ENCODE measurements at regions not wholly inside any gene's neighbourhood (a gene's known extent, or its start where the extent isn't known, plus 50 kb on each side); places are given as distances from the start of the nearest gene placed in this dataset.
"Not testable (repeated sequence)": the region's sequence is repeated elsewhere in the genome, so short reads cannot be mapped to it uniquely, and the experiment has no call there.

- no peaks in the 10 kb centered on the region for H3K27me3 ChIP-seq (ENCODE audit: low read length)
- no peak overlapping the region for H3K4me3 ChIP-seq (ENCODE audit: low read length)
- H3K4me2 ChIP-seq (ENCODE audit: low read depth, low read length, poor library complexity, severe bottlenecking), result no peak overlapping the region
- DNase-seq, result no peak
- H3K9ac ChIP-seq (ENCODE audit: low read length), result no peak overlapping the region
- H3K4me1 ChIP-seq (ENCODE audit: low read length), result no peaks in the 10 kb centered on the region
- H3K36me3 ChIP-seq (ENCODE audit: insufficient read depth, low read length), result no peaks in the 10 kb centered on the region
- no peaks in the 10 kb centered on the region for H3K9me3 ChIP-seq (ENCODE audit: low read length)
- no peak overlapping the region for H3K27ac ChIP-seq (ENCODE audit: low read length)
- no peaks in the 10 kb centered on the region for H3K9me2 ChIP-seq (replicated peaks; ENCODE audit: insufficient read depth, low read length)
- no peak overlapping the region for H2AFZ ChIP-seq (ENCODE audit: low read length)
- no peaks in the 10 kb centered on the region for H3K79me2 ChIP-seq (ENCODE audit: low read length)
- no peaks in the 10 kb centered on the region for H4K20me1 ChIP-seq (ENCODE audit: insufficient read depth, low read depth, low read length)
These were observed 321.2 kb downstream of the ADGRD1 start for GRCh38 chr12:131274906-131275305.

GRCh38 chr12:131275824-131276223 is 322.1 kb downstream of the ADGRD1 start:
- Histone ChIP-seq H3K9ac (ENCODE audit: low read length) (no peak overlapping the region), H3K9me3 (ENCODE audit: low read length) (no peaks in the 10 kb centered on the region), H3K4me3 (ENCODE audit: low read length) (no peak overlapping the region)

GRCh38 chr12:131276501-131277185 is 322.9 kb downstream of the ADGRD1 start:
- H2AFZ ChIP-seq (ENCODE audit: low read length), result no peak overlapping the region
- H3K9ac ChIP-seq (ENCODE audit: low read length), result no peak overlapping the region
- no peaks in the 10 kb centered on the region for H3K9me2 ChIP-seq (replicated peaks; ENCODE audit: insufficient read depth, low read length)
- H3K4me1 ChIP-seq (ENCODE audit: low read length), result no peaks in the 10 kb centered on the region
- H3K27ac ChIP-seq (ENCODE audit: low read length), result no peak overlapping the region
- H3K9me3 ChIP-seq (ENCODE audit: low read length), result no peaks in the 10 kb centered on the region
- no peak for DNase-seq
- H4K20me1 ChIP-seq (ENCODE audit: insufficient read depth, low read depth, low read length), result no peaks in the 10 kb centered on the region
- H3K4me2 ChIP-seq (ENCODE audit: low read depth, low read length, poor library complexity, severe bottlenecking), result no peak overlapping the region
- H3K27me3 ChIP-seq (ENCODE audit: low read length), result no peaks in the 10 kb centered on the region
- no peaks in the 10 kb centered on the region for H3K79me2 ChIP-seq (ENCODE audit: low read length)
- no peak overlapping the region for H3K4me3 ChIP-seq (ENCODE audit: low read length)
- H3K36me3 ChIP-seq (ENCODE audit: insufficient read depth, low read length), result no peaks in the 10 kb centered on the region

More at GRCh38 chr12:131275824-131276223, 322.1 kb downstream of the ADGRD1 start:
- no peaks in the 10 kb centered on the region for H3K4me1 ChIP-seq (ENCODE audit: low read length)
- no peaks in the 10 kb centered on the region for H3K9me2 ChIP-seq (replicated peaks; ENCODE audit: insufficient read depth, low read length)
- no peak overlapping the region for H2AFZ ChIP-seq (ENCODE audit: low read length)
- no peaks in the 10 kb centered on the region for H4K20me1 ChIP-seq (ENCODE audit: insufficient read depth, low read depth, low read length)
- no peaks in the 10 kb centered on the region for H3K79me2 ChIP-seq (ENCODE audit: low read length)
- H3K27me3 ChIP-seq (ENCODE audit: low read length), result no peaks in the 10 kb centered on the region
- DNase-seq, result no peak
- H3K27ac ChIP-seq (ENCODE audit: low read length), result no peak overlapping the region
- H3K4me2 ChIP-seq (ENCODE audit: low read depth, low read length, poor library complexity, severe bottlenecking), result no peak overlapping the region
- H3K36me3 ChIP-seq (ENCODE audit: insufficient read depth, low read length), result no peaks in the 10 kb centered on the region

GRCh38 chr12:131277186-131278091 is 323.7 kb downstream of the ADGRD1 start:
- not testable (repeated sequence) for H4K20me1 ChIP-seq (ENCODE audit: insufficient read depth, low read depth, low read length); H3K4me2 ChIP-seq (ENCODE audit: low read depth, low read length, poor library complexity, severe bottlenecking); H3K27me3 ChIP-seq (ENCODE audit: low read length); H3K9me3 ChIP-seq (ENCODE audit: low read length); H3K9me2 ChIP-seq (replicated peaks; ENCODE audit: insufficient read depth, low read length); H2AFZ ChIP-seq (ENCODE audit: low read length); H3K79me2 ChIP-seq (ENCODE audit: low read length); H3K27ac ChIP-seq (ENCODE audit: low read length); H3K4me3 ChIP-seq (ENCODE audit: low read length); H3K4me1 ChIP-seq (ENCODE audit: low read length); DNase-seq; H3K9ac ChIP-seq (ENCODE audit: low read length); H3K36me3 ChIP-seq (ENCODE audit: insufficient read depth, low read length)

GRCh38 chr12:131278451-131279115 is 324.9 kb downstream of the ADGRD1 start:
- H3K9ac ChIP-seq (ENCODE audit: low read length); H3K9me2 ChIP-seq (replicated peaks; ENCODE audit: insufficient read depth, low read length); H3K4me2 ChIP-seq (ENCODE audit: low read depth, low read length, poor library complexity, severe bottlenecking); H2AFZ ChIP-seq (ENCODE audit: low read length); H3K79me2 ChIP-seq (ENCODE audit: low read length); H3K27ac ChIP-seq (ENCODE audit: low read length); H4K20me1 ChIP-seq (ENCODE audit: insufficient read depth, low read depth, low read length); DNase-seq; H3K4me1 ChIP-seq (ENCODE audit: low read length); H3K27me3 ChIP-seq (ENCODE audit: low read length); H3K4me3 ChIP-seq (ENCODE audit: low read length); H3K36me3 ChIP-seq (ENCODE audit: insufficient read depth, low read length); H3K9me3 ChIP-seq (ENCODE audit: low read length): not testable (repeated sequence)

GRCh38 chr12:131279281-131279921 is 325.7 kb downstream of the ADGRD1 start:
- no peak overlapping the region for H3K27ac ChIP-seq (ENCODE audit: low read length)
- H3K4me2 ChIP-seq (ENCODE audit: low read depth, low read length, poor library complexity, severe bottlenecking), result no peak overlapping the region
- no peaks in the 10 kb centered on the region for H3K9me3 ChIP-seq (ENCODE audit: low read length)
- no peaks in the 10 kb centered on the region for H3K27me3 ChIP-seq (ENCODE audit: low read length)
- H3K4me1 ChIP-seq (ENCODE audit: low read length), result no peaks in the 10 kb centered on the region
- no peaks in the 10 kb centered on the region for H3K79me2 ChIP-seq (ENCODE audit: low read length)
- H3K9me2 ChIP-seq (replicated peaks; ENCODE audit: insufficient read depth, low read length), result no peaks in the 10 kb centered on the region
- no peak overlapping the region for H3K9ac ChIP-seq (ENCODE audit: low read length)
- no peak for DNase-seq
- H2AFZ ChIP-seq (ENCODE audit: low read length), result no peak overlapping the region
- H3K36me3 ChIP-seq (ENCODE audit: insufficient read depth, low read length), result no peaks in the 10 kb centered on the region
- H3K4me3 ChIP-seq (ENCODE audit: low read length), result no peak overlapping the region
- H4K20me1 ChIP-seq (ENCODE audit: insufficient read depth, low read depth, low read length), result no peaks in the 10 kb centered on the region

- H3K9ac ChIP-seq (ENCODE audit: low read length), result no peak overlapping the region
- H3K4me1 ChIP-seq (ENCODE audit: low read length), result no peaks in the 10 kb centered on the region
- H3K36me3 ChIP-seq (ENCODE audit: insufficient read depth, low read length), result no peaks in the 10 kb centered on the region
- H3K9me2 ChIP-seq (replicated peaks; ENCODE audit: insufficient read depth, low read length), result no peaks in the 10 kb centered on the region
- no peaks in the 10 kb centered on the region for H3K79me2 ChIP-seq (ENCODE audit: low read length)
- DNase-seq, result no peak
- H3K27ac ChIP-seq (ENCODE audit: low read length), result no peak overlapping the region
- no peaks in the 10 kb centered on the region for H3K9me3 ChIP-seq (ENCODE audit: low read length)
- H3K27me3 ChIP-seq (ENCODE audit: low read length), result no peaks in the 10 kb centered on the region
- H2AFZ ChIP-seq (ENCODE audit: low read length), result no peak overlapping the region
- H3K4me2 ChIP-seq (ENCODE audit: low read depth, low read length, poor library complexity, severe bottlenecking), result no peak overlapping the region
- H4K20me1 ChIP-seq (ENCODE audit: insufficient read depth, low read depth, low read length), result no peaks in the 10 kb centered on the region
- no peak overlapping the region for H3K4me3 ChIP-seq (ENCODE audit: low read length)
These were observed 326.7 kb downstream of the ADGRD1 start for GRCh38 chr12:131280426-131280825.

- DNase-seq, result no peak
- Histone ChIP-seq H3K4me1 (ENCODE audit: low read length) (no peaks in the 10 kb centered on the region), H3K9ac (ENCODE audit: low read length) (no peak overlapping the region)
These were observed 327.3 kb downstream of the ADGRD1 start for GRCh38 chr12:131281016-131281415.

More at GRCh38 chr12:131281016-131281415, 327.3 kb downstream of the ADGRD1 start:
- Histone ChIP-seq H3K79me2 (ENCODE audit: low read length) (no peaks in the 10 kb centered on the region), H3K36me3 (ENCODE audit: insufficient read depth, low read length) (no peaks in the 10 kb centered on the region), H4K20me1 (ENCODE audit: insufficient read depth, low read depth, low read length) (no peaks in the 10 kb centered on the region), H3K9me2 (replicated peaks; ENCODE audit: insufficient read depth, low read length) (no peaks in the 10 kb centered on the region), H3K4me2 (ENCODE audit: low read depth, low read length, poor library complexity, severe bottlenecking) (no peak overlapping the region), H3K4me3 (ENCODE audit: low read length) (no peak overlapping the region), H3K27me3 (ENCODE audit: low read length) (no peaks in the 10 kb centered on the region), H3K27ac (ENCODE audit: low read length) (no peak overlapping the region), H2AFZ (ENCODE audit: low read length) (no peak overlapping the region), H3K9me3 (ENCODE audit: low read length) (no peaks in the 10 kb centered on the region)

Measured in Karpas-422 (cell line).